HG02610 (cell line): ENCODE measurements at regions not wholly inside any gene's neighbourhood (a gene's known extent, or its start where the extent isn't known, plus 50 kb on each side); places are given as distances from the start of the nearest gene placed in this dataset.
"Not testable (repeated sequence)": the region's sequence is repeated elsewhere in the genome, so short reads cannot be mapped to it uniquely, and the experiment has no call there.

ENCODE experiments used
- ATAC-seq: cut with Tn5 transposase; IDR thresholded peaks from one replicate; pipeline ENCODE4 v1.9.1; 2021; ENCODE audit warnings: mild to moderate bottlenecking, moderate library complexity; ENCODE audit not compliant: unreplicated experiment

DNA sequence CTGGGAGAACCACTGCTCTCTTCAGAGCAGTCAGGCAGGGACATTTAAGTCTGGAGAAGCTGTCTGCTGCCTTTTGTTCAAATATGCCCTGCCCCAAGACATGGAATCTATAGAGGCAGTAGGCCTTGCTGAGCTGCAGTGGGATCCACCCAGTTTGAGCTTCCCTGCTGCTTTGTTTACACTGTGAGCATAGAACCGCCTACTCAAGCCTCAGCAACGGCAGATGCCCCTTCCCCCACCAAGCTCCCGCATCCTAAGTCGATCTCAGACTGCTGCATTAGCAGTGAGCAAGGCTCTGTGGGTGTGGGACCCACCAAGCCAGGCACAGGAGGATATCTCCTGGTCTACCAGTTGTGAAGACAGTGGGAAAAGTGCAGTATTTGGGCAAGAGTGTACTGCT lies 54.6 kb upstream of the POGK start:
- ATAC-seq = not testable (repeated sequence)

DNA sequence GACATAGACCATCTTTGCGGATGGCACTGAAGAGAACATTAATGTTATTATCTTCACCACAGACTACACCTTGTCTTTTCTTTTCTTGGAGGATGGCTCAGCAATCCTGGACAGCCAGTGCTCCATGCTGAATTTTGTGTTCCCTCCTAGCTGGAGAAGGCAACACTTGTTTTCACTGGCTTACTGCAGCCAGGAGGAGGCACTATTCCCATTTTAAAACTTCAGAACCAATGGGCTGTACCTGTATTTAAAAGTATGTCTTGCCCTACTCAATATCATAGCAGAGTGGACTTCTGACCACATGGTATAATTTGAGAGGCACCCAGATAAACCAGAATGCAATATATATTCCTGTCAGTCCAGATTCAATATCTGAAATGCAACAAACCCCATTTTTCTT lies 53.3 kb upstream of the POGK start:
- no peak for ATAC-seq

DNA sequence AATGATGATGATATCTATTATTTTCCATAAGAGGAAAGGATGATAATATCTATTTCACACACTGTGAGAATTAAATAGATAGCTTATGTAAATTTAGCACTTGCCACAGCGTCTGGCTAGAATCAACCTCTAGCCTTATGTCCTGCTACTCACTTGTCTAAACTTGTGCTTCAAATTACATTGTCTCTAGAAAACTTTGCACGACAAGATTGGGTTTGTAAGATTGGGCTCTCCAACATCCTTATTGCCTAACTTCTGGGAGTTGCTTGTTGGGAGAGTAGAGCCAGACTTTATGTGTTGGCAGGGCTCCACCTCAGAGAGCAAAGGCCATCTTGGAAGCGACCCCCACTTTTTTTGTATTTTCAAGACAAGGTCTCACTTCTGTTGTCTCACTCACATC lies 50.0 kb upstream of the POGK start:
- ATAC-seq = no peak
